ENCODE measurements at regions not wholly inside any gene's neighbourhood (a gene's known extent, or its start where the extent isn't known, plus 50 kb on each side); places are given as distances from the start of the nearest gene placed in this dataset.

- TF ChIP-seq SIN3A (IDR thresholded peaks at IDR 0.05; ENCODE audit: borderline replicate concordance, insufficient read depth, low read length) (no peak), POLR2AphosphoS5 (IDR thresholded peaks at IDR 0.05; ENCODE audit: low read depth, low read length) (no peak), FOXP2 (optimal IDR thresholded peaks at IDR 0.05; ENCODE audit: borderline replicate concordance, extremely low read depth, extremely low read length, insufficient read depth) (no peak), TAF1 (IDR thresholded peaks at IDR 0.05; ENCODE audit: borderline replicate concordance, insufficient read depth, low read length) (no peak)
- TF ChIP-seq, protein P1, sequence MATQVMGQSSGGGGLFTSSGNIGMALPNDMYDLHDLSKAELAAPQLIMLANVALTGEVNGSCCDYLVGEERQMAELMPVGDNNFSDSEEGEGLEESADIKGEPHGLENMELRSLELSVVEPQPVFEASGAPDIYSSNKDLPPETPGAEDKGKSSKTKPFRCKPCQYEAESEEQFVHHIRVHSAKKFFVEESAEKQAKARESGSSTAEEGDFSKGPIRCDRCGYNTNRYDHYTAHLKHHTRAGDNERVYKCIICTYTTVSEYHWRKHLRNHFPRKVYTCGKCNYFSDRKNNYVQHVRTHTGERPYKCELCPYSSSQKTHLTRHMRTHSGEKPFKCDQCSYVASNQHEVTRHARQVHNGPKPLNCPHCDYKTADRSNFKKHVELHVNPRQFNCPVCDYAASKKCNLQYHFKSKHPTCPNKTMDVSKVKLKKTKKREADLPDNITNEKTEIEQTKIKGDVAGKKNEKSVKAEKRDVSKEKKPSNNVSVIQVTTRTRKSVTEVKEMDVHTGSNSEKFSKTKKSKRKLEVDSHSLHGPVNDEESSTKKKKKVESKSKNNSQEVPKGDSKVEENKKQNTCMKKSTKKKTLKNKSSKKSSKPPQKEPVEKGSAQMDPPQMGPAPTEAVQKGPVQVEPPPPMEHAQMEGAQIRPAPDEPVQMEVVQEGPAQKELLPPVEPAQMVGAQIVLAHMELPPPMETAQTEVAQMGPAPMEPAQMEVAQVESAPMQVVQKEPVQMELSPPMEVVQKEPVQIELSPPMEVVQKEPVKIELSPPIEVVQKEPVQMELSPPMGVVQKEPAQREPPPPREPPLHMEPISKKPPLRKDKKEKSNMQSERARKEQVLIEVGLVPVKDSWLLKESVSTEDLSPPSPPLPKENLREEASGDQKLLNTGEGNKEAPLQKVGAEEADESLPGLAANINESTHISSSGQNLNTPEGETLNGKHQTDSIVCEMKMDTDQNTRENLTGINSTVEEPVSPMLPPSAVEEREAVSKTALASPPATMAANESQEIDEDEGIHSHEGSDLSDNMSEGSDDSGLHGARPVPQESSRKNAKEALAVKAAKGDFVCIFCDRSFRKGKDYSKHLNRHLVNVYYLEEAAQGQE (IDR thresholded peaks at IDR 0.05; ENCODE audit: insufficient read depth in 1 of 2, low read depth in 2 of 2, low read length in 2 of 2) = no peak
Observed at GRCh38 chr4:18404642-18405041, 383.1 kb upstream of the LCORL start.

- TF ChIP-seq POLR2AphosphoS5 (IDR thresholded peaks at IDR 0.05; ENCODE audit: low read depth, low read length) (no peak), FOXP2 (optimal IDR thresholded peaks at IDR 0.05; ENCODE audit: borderline replicate concordance, extremely low read depth, extremely low read length, insufficient read depth) (no peak)
Observed at GRCh38 chr4:18403327-18403726, 381.8 kb upstream of the LCORL start.

DNA sequence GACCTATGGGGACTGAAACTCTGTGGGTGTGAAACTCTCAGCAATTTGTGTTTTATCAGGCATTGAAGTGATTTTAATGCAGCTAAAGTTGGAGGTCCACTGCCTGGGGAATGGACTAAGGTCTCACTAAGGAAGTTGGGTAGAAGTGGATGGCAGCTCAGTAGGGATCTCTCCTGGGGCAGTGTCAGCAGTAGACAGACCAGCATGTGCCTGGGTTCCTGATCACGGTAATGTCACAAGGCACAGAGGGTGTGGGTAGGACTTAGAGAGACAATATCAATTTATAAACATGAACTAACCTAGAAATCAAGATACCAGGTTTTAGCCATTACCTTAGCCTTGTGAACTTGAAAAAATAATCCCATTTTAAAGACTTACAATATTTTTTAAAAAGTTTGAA is 380.3 kb upstream of the LCORL start:
- TF ChIP-seq TAF1 (IDR thresholded peaks at IDR 0.05; ENCODE audit: borderline replicate concordance, insufficient read depth, low read length) = no peak
- TF ChIP-seq, protein P1 (IDR thresholded peaks at IDR 0.05; ENCODE audit: insufficient read depth in 1 of 2, low read depth in 2 of 2, low read length in 2 of 2) = no peak
- no peak for TF ChIP-seq FOXP2 (optimal IDR thresholded peaks at IDR 0.05; ENCODE audit: borderline replicate concordance, extremely low read depth, extremely low read length, insufficient read depth)
- TF ChIP-seq SIN3A (IDR thresholded peaks at IDR 0.05; ENCODE audit: borderline replicate concordance, insufficient read depth, low read length) = no peak
- no peak for TF ChIP-seq POLR2AphosphoS5 (IDR thresholded peaks at IDR 0.05; ENCODE audit: low read depth, low read length)

GRCh38 chr4:18401425-18401824 is 379.9 kb upstream of the LCORL start:
- TF ChIP-seq FOXP2 (optimal IDR thresholded peaks at IDR 0.05; ENCODE audit: borderline replicate concordance, extremely low read depth, extremely low read length, insufficient read depth) (no peak), TAF1 (IDR thresholded peaks at IDR 0.05; ENCODE audit: borderline replicate concordance, insufficient read depth, low read length) (no peak), POLR2AphosphoS5 (IDR thresholded peaks at IDR 0.05; ENCODE audit: low read depth, low read length) (no peak), SIN3A (IDR thresholded peaks at IDR 0.05; ENCODE audit: borderline replicate concordance, insufficient read depth, low read length) (no peak)
- TF ChIP-seq, protein P1 (IDR thresholded peaks at IDR 0.05; ENCODE audit: insufficient read depth in 1 of 2, low read depth in 2 of 2, low read length in 2 of 2) = no peak

GRCh38 chr4:18398661-18399060 is 377.1 kb upstream of the LCORL start:
- TF ChIP-seq SIN3A (IDR thresholded peaks at IDR 0.05; ENCODE audit: borderline replicate concordance, insufficient read depth, low read length) (no peak), TAF1 (IDR thresholded peaks at IDR 0.05; ENCODE audit: borderline replicate concordance, insufficient read depth, low read length) (no peak), POLR2AphosphoS5 (IDR thresholded peaks at IDR 0.05; ENCODE audit: low read depth, low read length) (no peak), FOXP2 (optimal IDR thresholded peaks at IDR 0.05; ENCODE audit: borderline replicate concordance, extremely low read depth, extremely low read length, insufficient read depth) (no peak)
- TF ChIP-seq, protein P1 (IDR thresholded peaks at IDR 0.05; ENCODE audit: insufficient read depth in 1 of 2, low read depth in 2 of 2, low read length in 2 of 2) = no peak

Measured in PFSK-1 (cell line).